Keratinocyte (primary cell): ENCODE measurements at regions not wholly inside any gene's neighbourhood (a gene's known extent, or its start where the extent isn't known, plus 50 kb on each side); places are given as distances from the start of the nearest gene placed in this dataset.

ENCODE experiments used
- CTCF ChIP-seq, 3 experiments: IDR thresholded peaks in 1 of 3; conservative IDR thresholded peaks in 1 of 3; optimal IDR thresholded peaks in 1 of 3; 2 replicates in 2 of 3; 3 replicates in 1 of 3; pipeline versions ENCODE3 to v1.5.1; 2011; ENCODE audit warnings: low read length in 3 of 3, mild to moderate bottlenecking in 3 of 3, moderate library complexity in 2 of 3, control low read depth in 1 of 3, inconsistent platforms in 1 of 3; ENCODE audit not compliant: insufficient read depth in 2 of 3; ENCODE audit errors: extremely low read depth in 1 of 3
- EZH2 ChIP-seq: IDR thresholded peaks from one replicate; pipeline ENCODE4 v1.6.1; 2012; ENCODE audit warnings: inconsistent platforms, mild to moderate bottlenecking, low read length, moderate library complexity

GRCh38 chr17:15103785-15104184 is 161.3 kb downstream of the PMP22 start:
- TF ChIP-seq CTCF (optimal IDR thresholded peaks at IDR 0.05 in 1 of 3, IDR thresholded peaks at IDR 0.05 in 1 of 3, conservative IDR thresholded peaks at IDR 0.05 in 1 of 3; ENCODE audit: extremely low read depth in 1 of 3, insufficient read depth in 2 of 3, low read length in 3 of 3) (no peak), EZH2 (no peak)
